ENCODE measurements at regions not wholly inside any gene's neighbourhood (a gene's known extent, or its start where the extent isn't known, plus 50 kb on each side); places are given as distances from the start of the nearest gene placed in this dataset.

- BruUV-seq (replicated peaks), result no TSS peak
- DNase-seq (ENCODE audit: low spot score), result peak; percentile 6
- no peaks in the 10 kb centered on the region for H3K36me3 ChIP-seq (ENCODE audit: insufficient read depth, low read length, poor library complexity, severe bottlenecking)
- no peaks in the 10 kb centered on the region for H3K9me3 ChIP-seq (ENCODE audit: low read depth, low read length, poor library complexity, severe bottlenecking)
- intact Hi-C loops (cut with micrococcal nuclease; ENCODE audit: unreplicated experiment), result no loop called here
- ChIA-PET CTCF (no interaction called here), POLR2A (ENCODE audit: low non-redundant PET) (no interaction called here)
- no peaks in the 10 kb centered on the region for H3K27me3 ChIP-seq (replicated peaks; ENCODE audit: insufficient read depth, low read depth, low read length, poor library complexity)
- H3K4me3 ChIP-seq (ENCODE audit: low read depth, low read length, poor library complexity, severe bottlenecking), result no peak overlapping the region
- H3K27ac ChIP-seq (ENCODE audit: low read depth, low read length, poor library complexity, severe bottlenecking), result no peak overlapping the region
- H3K4me1 ChIP-seq (ENCODE audit: insufficient read depth, low read length, poor library complexity, severe bottlenecking), result no peaks in the 10 kb centered on the region
- TF ChIP-seq CTCF (conservative IDR thresholded peaks at IDR 0.05; ENCODE audit: low read depth, low read length), result no peak
- TF ChIP-seq EZH2 (IDR thresholded peaks at IDR 0.05; ENCODE audit: borderline replicate concordance, low read depth, low read length, poor library complexity, severe bottlenecking), result no peak
Measured at GRCh38 chr12:47417955-47418354, 287.9 kb downstream of the RPAP3 start.

GRCh38 chr12:47417121-47417520, 288.7 kb downstream of the RPAP3 start:
- Histone ChIP-seq H3K27me3 (replicated peaks; ENCODE audit: insufficient read depth, low read depth, low read length, poor library complexity) (no peaks in the 10 kb centered on the region), H3K36me3 (ENCODE audit: insufficient read depth, low read length, poor library complexity, severe bottlenecking) (no peaks in the 10 kb centered on the region), H3K9me3 (ENCODE audit: low read depth, low read length, poor library complexity, severe bottlenecking) (no peaks in the 10 kb centered on the region), H3K4me1 (ENCODE audit: insufficient read depth, low read length, poor library complexity, severe bottlenecking) (no peaks in the 10 kb centered on the region), H3K27ac (ENCODE audit: low read depth, low read length, poor library complexity, severe bottlenecking) (no peak overlapping the region), H3K4me3 (ENCODE audit: low read depth, low read length, poor library complexity, severe bottlenecking) (no peak overlapping the region)
- DNase-seq (ENCODE audit: low spot score), result no peak
- ChIA-PET POLR2A (ENCODE audit: low non-redundant PET) (no interaction called here), CTCF (no interaction called here)
- no TSS peak for BruUV-seq (replicated peaks)
- TF ChIP-seq CTCF (conservative IDR thresholded peaks at IDR 0.05; ENCODE audit: low read depth, low read length) (no peak), EZH2 (IDR thresholded peaks at IDR 0.05; ENCODE audit: borderline replicate concordance, low read depth, low read length, poor library complexity, severe bottlenecking) (no peak)
- intact Hi-C loops (cut with micrococcal nuclease; ENCODE audit: unreplicated experiment), result no loop called here

GRCh38 chr12:47415054-47415453, 290.8 kb downstream of the RPAP3 start:
- Histone ChIP-seq H3K4me1 (ENCODE audit: insufficient read depth, low read length, poor library complexity, severe bottlenecking) (no peaks in the 10 kb centered on the region), H3K9me3 (ENCODE audit: low read depth, low read length, poor library complexity, severe bottlenecking) (no peaks in the 10 kb centered on the region), H3K36me3 (ENCODE audit: insufficient read depth, low read length, poor library complexity, severe bottlenecking) (no peaks in the 10 kb centered on the region), H3K27ac (ENCODE audit: low read depth, low read length, poor library complexity, severe bottlenecking) (no peak overlapping the region), H3K4me3 (ENCODE audit: low read depth, low read length, poor library complexity, severe bottlenecking) (no peak overlapping the region), H3K27me3 (replicated peaks; ENCODE audit: insufficient read depth, low read depth, low read length, poor library complexity) (no peaks in the 10 kb centered on the region)
- TF ChIP-seq EZH2 (IDR thresholded peaks at IDR 0.05; ENCODE audit: borderline replicate concordance, low read depth, low read length, poor library complexity, severe bottlenecking) (no peak), CTCF (conservative IDR thresholded peaks at IDR 0.05; ENCODE audit: low read depth, low read length) (no peak)
- DNase-seq (ENCODE audit: low spot score), result no peak
- intact Hi-C loops (cut with micrococcal nuclease; ENCODE audit: unreplicated experiment), result no loop called here
- BruUV-seq (replicated peaks), result no TSS peak
- CTCF ChIA-PET, result no interaction called here
- POLR2A ChIA-PET (ENCODE audit: low non-redundant PET), result no interaction called here
